ENCODE measurements at regions not wholly inside any gene's neighbourhood (a gene's known extent, or its start where the extent isn't known, plus 50 kb on each side); places are given as distances from the start of the nearest gene placed in this dataset.
A peak's percentile ranks its signal among the peaks of the same experiment; 100 is the strongest.

DNA sequence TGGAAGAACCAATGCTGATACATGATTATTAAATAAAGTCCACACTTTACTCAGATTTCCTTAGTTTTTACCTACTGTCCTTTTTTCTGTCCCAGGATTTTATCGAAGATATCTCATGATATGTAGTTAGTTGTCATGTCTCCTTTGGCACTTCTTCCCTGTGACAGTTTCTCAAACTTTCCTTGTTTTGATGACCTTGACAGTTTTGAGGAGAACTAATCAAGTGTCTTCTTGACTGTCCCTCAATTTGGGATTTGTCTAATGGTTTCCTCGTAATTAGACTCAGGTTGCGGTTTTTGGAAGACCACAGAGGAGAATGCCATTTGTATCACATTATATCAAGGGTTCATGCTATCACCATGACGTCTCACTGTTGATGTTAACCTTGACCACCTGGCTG lies 483.1 kb upstream of the ZNF608 start:
- H3K36me3 Mint-ChIP-seq (ENCODE audit: low read depth), result no peaks in the 10 kb centered on the region

DNA sequence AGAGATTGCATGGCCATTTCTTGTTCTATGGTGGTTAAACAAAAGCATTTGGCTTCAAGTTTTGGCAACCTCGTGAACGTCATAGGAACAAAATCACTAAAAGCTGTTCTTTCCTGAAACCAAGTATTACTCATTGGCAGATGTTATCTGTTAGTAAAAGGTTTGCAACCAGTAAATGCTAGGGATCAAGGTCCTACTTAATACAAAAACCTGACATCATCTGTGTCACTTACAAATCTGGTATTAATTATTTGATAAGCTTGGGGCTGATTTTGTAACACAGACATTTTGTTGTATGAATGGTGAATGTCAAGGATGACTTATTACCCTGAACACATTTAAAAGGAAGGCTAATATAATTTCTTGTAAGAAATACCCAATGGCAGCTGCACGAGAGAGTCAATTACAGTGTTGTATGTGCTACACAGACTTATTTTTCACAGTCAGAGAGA lies 486.4 kb upstream of the ZNF608 start:
- peak; percentile 74 for DNase-seq
- Mint-ChIP-seq H3K4me3 (peak overlapping the region; percentile 32; the same call in 1 of the 2 replicates), H3K4me1 (ENCODE audit: low read depth) (peaks cover 17% of the 10 kb centered on the region), H3K36me3 (ENCODE audit: low read depth) (no peaks in the 10 kb centered on the region), H3K9me3 (no peaks in the 10 kb centered on the region), H3K27me3 (ENCODE audit: insufficient read depth) (no peaks in the 10 kb centered on the region), H3K27ac (no peak overlapping the region)
- TF ChIP-seq, protein P1, sequence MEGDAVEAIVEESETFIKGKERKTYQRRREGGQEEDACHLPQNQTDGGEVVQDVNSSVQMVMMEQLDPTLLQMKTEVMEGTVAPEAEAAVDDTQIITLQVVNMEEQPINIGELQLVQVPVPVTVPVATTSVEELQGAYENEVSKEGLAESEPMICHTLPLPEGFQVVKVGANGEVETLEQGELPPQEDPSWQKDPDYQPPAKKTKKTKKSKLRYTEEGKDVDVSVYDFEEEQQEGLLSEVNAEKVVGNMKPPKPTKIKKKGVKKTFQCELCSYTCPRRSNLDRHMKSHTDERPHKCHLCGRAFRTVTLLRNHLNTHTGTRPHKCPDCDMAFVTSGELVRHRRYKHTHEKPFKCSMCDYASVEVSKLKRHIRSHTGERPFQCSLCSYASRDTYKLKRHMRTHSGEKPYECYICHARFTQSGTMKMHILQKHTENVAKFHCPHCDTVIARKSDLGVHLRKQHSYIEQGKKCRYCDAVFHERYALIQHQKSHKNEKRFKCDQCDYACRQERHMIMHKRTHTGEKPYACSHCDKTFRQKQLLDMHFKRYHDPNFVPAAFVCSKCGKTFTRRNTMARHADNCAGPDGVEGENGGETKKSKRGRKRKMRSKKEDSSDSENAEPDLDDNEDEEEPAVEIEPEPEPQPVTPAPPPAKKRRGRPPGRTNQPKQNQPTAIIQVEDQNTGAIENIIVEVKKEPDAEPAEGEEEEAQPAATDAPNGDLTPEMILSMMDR (IDR thresholded peaks at IDR 0.05), result no peak

More for the DNA sequence above, 483.1 kb upstream of the ZNF608 start:
- H3K27me3 Mint-ChIP-seq (ENCODE audit: insufficient read depth), result no peaks in the 10 kb centered on the region; the same call in 1 of the 2 replicates
- TF ChIP-seq, protein P1 (IDR thresholded peaks at IDR 0.05), result no peak
- no peaks in the 10 kb centered on the region for H3K9me3 Mint-ChIP-seq
- H3K4me1 Mint-ChIP-seq (ENCODE audit: low read depth), result peaks cover 17% of the 10 kb centered on the region
- DNase-seq, result no peak
- no peak overlapping the region for H3K27ac Mint-ChIP-seq
- H3K4me3 Mint-ChIP-seq, result no peak overlapping the region

DNA sequence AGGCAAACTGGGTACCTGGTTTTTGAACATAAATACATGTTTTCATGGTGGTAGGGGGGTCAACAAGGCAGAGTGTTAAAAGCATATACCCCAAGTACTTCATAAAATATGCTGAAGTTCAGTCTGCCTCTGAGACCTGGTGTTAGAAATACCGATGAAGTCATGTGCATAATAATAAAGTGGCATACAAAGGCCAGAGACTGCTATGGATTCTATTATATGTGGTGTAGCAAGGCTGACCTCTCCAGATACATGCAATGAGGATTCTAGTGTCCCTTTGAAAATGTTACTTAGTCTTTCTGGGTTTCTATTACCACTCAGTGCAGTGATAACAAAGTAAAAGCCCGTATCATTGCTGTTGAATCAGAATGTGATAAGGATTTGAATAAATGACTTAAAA lies 487.5 kb upstream of the ZNF608 start:
- Mint-ChIP-seq H3K27me3 (ENCODE audit: insufficient read depth) (no peaks in the 10 kb centered on the region), H3K4me3 (no peak overlapping the region), H3K27ac (no peak overlapping the region), H3K9me3 (no peaks in the 10 kb centered on the region), H3K4me1 (ENCODE audit: low read depth) (peaks cover 17% of the 10 kb centered on the region), H3K36me3 (ENCODE audit: low read depth) (no peaks in the 10 kb centered on the region)
- TF ChIP-seq, protein P1 (IDR thresholded peaks at IDR 0.05), result no peak
- DNase-seq, result no peak

DNA sequence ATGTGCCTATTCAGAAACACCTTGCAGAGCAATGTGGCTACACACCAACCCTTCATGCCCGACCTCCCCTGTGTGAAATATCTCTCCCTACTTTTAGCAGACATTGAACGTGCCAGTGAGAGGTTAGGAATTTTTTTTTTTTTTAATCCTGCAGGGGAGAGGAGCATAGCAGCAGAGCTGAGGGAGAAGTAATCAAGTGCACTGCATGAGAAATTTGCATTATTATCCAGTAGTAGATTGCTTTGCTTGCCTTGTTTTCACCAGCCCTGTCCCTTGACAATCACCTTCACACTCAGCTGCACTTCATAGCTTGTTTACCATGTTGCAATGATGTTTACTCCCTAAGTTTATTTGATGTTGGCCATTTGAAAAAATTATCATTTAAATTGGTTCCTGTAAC lies 489.6 kb upstream of the ZNF608 start:
- DNase-seq, result no peak
- TF ChIP-seq, protein P1 (IDR thresholded peaks at IDR 0.05), result no peak
- Mint-ChIP-seq H3K36me3 (ENCODE audit: low read depth) (no peaks in the 10 kb centered on the region), H3K4me3 (no peak overlapping the region), H3K9me3 (no peaks in the 10 kb centered on the region), H3K27me3 (ENCODE audit: insufficient read depth) (no peaks in the 10 kb centered on the region), H3K4me1 (ENCODE audit: low read depth) (peaks cover 17% of the 10 kb centered on the region), H3K27ac (no peak overlapping the region)

DNA sequence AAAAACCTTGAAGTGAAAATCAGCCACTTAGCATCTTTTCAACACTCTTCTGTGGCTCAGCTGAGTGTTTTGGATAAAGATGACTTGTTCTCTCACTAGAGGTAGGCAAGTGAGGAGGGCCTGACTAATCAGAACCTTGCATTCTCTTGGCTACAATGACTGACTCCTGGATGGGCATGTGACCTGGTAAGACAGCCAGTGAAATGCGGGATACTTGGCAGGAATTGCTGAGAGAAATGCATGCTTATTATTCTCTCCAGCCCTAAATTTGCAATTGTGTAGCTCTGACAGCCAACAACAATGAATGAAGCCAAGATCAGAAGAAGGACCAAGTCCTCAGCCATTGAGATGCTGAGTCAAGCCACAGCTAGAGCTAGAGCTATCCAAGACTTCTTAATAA lies 490.5 kb upstream of the ZNF608 start:
- H3K27ac Mint-ChIP-seq, result no peak overlapping the region
- no peaks in the 10 kb centered on the region for H3K9me3 Mint-ChIP-seq
- TF ChIP-seq, protein P1 (IDR thresholded peaks at IDR 0.05), result no peak
- no peaks in the 10 kb centered on the region for H3K27me3 Mint-ChIP-seq (ENCODE audit: insufficient read depth)
- H3K36me3 Mint-ChIP-seq (ENCODE audit: low read depth), result no peaks in the 10 kb centered on the region
- DNase-seq, result no peak
- H3K4me3 Mint-ChIP-seq, result no peak overlapping the region
- peaks cover 15% of the 10 kb centered on the region for H3K4me1 Mint-ChIP-seq (ENCODE audit: low read depth)

DNA sequence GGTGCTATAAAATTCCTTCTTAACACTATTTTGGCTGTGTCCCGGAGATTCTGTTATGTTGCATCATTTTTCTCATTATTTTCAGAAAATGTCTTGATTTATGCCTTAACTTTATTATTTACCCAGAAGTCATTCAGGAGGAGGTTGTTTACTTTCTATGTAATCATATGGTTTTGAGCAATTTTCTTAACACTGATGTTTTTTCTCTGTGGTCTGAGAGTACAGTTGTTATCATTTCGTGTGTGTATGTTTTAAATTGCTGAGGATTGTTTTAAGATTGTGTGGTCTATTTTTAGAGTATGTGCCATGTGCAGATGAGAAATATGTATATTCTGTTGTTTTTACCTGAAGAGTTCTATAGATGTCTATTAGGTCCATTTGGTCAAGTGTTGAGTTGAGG lies 498.1 kb upstream of the ZNF608 start:
- TF ChIP-seq, protein P1 (IDR thresholded peaks at IDR 0.05), result no peak
- H3K27me3 Mint-ChIP-seq (ENCODE audit: insufficient read depth), result peaks cover 4% of the 10 kb centered on the region; the same call in 1 of the 2 replicates
- H3K9me3 Mint-ChIP-seq, result no peaks in the 10 kb centered on the region
- DNase-seq, result no peak
- no peak overlapping the region for H3K27ac Mint-ChIP-seq
- H3K4me1 Mint-ChIP-seq (ENCODE audit: low read depth), result no peaks in the 10 kb centered on the region
- no peaks in the 10 kb centered on the region for H3K36me3 Mint-ChIP-seq (ENCODE audit: low read depth)
- H3K4me3 Mint-ChIP-seq, result no peak overlapping the region

Measured in HFFc6 (cell line).